Neural cell (in vitro differentiated cells): ENCODE measurements at regions not wholly inside any gene's neighbourhood (a gene's known extent, or its start where the extent isn't known, plus 50 kb on each side); places are given as distances from the start of the nearest gene placed in this dataset.

ENCODE experiments used
- H2AFZ ChIP-seq: fragments of 200-600, 300-800 bp; sonication (generic), shearing (Covaris generic); 2 replicates; pipeline ENCODE4 v1.6.0; 2014; ENCODE audit warnings: low read depth, mild to moderate bottlenecking, antibody characterized with exemption, low read length, moderate library complexity
- H3F3A ChIP-seq: fragments of 200-600 bp; shearing (Covaris generic); 2 replicates; pipeline ENCODE4 v1.6.1; 2016; ENCODE audit warnings: mild to moderate bottlenecking, moderate library complexity, mixed read lengths, antibody characterized with exemption, low read length; ENCODE audit not compliant: insufficient read depth, poor library complexity, severe bottlenecking
- H3K27ac ChIP-seq: fragments of 200-600, 300-800 bp; sonication (generic), shearing (Covaris generic); 2 replicates; pipeline ENCODE4 v1.5.1; 2014; ENCODE audit warnings: mild to moderate bottlenecking, low read length, moderate library complexity
- H3K27me3 ChIP-seq: fragments of 300-800, 200-600 bp; sonication (generic), shearing (Covaris generic); 2 replicates; pipeline ENCODE4 v1.6.0; 2014; ENCODE audit warnings: mild to moderate bottlenecking, low read depth, low read length, moderate library complexity; ENCODE audit not compliant: insufficient read depth
- H3K36me3 ChIP-seq: fragments of 300-800, 200-600 bp; sonication (generic), shearing (Covaris generic); 2 replicates; pipeline ENCODE4 v1.5.1; 2014; ENCODE audit warnings: mild to moderate bottlenecking, antibody characterized with exemption, low read length, moderate library complexity; ENCODE audit not compliant: insufficient read depth
- H3K4me2 ChIP-seq: fragments of 300-800, 200-600 bp; sonication (generic), shearing (Covaris generic); 2 replicates; pipeline ENCODE4 v1.6.0; 2014; ENCODE audit warnings: mild to moderate bottlenecking, low read length
- H3K4me3 ChIP-seq: fragments of 300-800, 200-600 bp; sonication (generic), shearing (Covaris generic); 2 replicates; pipeline ENCODE4 v1.5.1; 2014; ENCODE audit warnings: mild to moderate bottlenecking, low read length, moderate library complexity
- H3K79me2 ChIP-seq: fragments of 200-600 bp; shearing (Covaris generic); replicated peaks from 2 replicates; pipeline ENCODE4 v1.6.0; 2014; ENCODE audit warnings: mild to moderate bottlenecking, low read length, moderate library complexity; ENCODE audit not compliant: insufficient read depth
- H3K9ac ChIP-seq: fragments of 300-800, 200-600 bp; sonication (generic), shearing (Covaris generic); 2 replicates; pipeline ENCODE4 v1.6.1; 2016; ENCODE audit warnings: mild to moderate bottlenecking, low read length, mixed read lengths
- H3K9me2 ChIP-seq: fragments of 200-600 bp; shearing (Covaris generic); 2 replicates; pipeline ENCODE4 v1.6.1; 2016; ENCODE audit warnings: mild to moderate bottlenecking, low read length, mixed read lengths; ENCODE audit not compliant: insufficient read depth
- H3K9me3 ChIP-seq: fragments of 200-600, 300-800 bp; sonication (generic), shearing (Covaris generic); 2 replicates; pipeline ENCODE4 v1.6.1; 2016; ENCODE audit warnings: mild to moderate bottlenecking, mixed run types, low read length, moderate library complexity, mixed read lengths
- H4K20me1 ChIP-seq: fragments of 200-600 bp; shearing (Covaris generic); 2 replicates; pipeline ENCODE4 v1.6.1; 2016; ENCODE audit warnings: mild to moderate bottlenecking, mixed run types; ENCODE audit not compliant: insufficient read depth
- CTCF ChIP-seq: fragments of 450-650 bp; IDR thresholded peaks from 2 replicates; pipeline ENCODE4 v1.5.1; 2014; ENCODE audit warnings: antibody characterized with exemption, mild to moderate bottlenecking, moderate library complexity; ENCODE audit not compliant: poor library complexity, severe bottlenecking
- EP300 ChIP-seq: fragments of 450-650 bp; conservative IDR thresholded peaks from 2 replicates; pipeline ENCODE4 v1.6.1; 2014; ENCODE audit warnings: antibody characterized with exemption, mild to moderate bottlenecking, moderate library complexity; ENCODE audit not compliant: poor library complexity, severe bottlenecking
- EZH2 ChIP-seq: fragments of 200-600, 300-800 bp; shearing (Covaris generic), sonication (generic); IDR thresholded peaks from 2 replicates; pipeline ENCODE4 v1.6.1; 2014; ENCODE audit warnings: antibody characterized with exemption, low read length, borderline replicate concordance, mild to moderate bottlenecking; ENCODE audit not compliant: insufficient read depth, poor library complexity, severe bottlenecking
- MXI1 ChIP-seq: fragments of 450-650 bp; conservative IDR thresholded peaks from 2 replicates; pipeline ENCODE4 v1.6.1; 2014; ENCODE audit warnings: antibody characterized with exemption, mild to moderate bottlenecking; ENCODE audit not compliant: poor library complexity, severe bottlenecking
- POLR2AphosphoS5 ChIP-seq: IDR thresholded peaks from 2 replicates; pipeline ENCODE4 v1.6.1; 2012
- RAD21 ChIP-seq: fragments of 450-650 bp; conservative IDR thresholded peaks from 2 replicates; pipeline ENCODE4 v1.6.1; 2014; ENCODE audit warnings: antibody characterized with exemption, mild to moderate bottlenecking, moderate library complexity
- REST ChIP-seq: IDR thresholded peaks from 2 replicates; pipeline ENCODE4 v1.6.1; 2012; ENCODE audit warnings: borderline replicate concordance
- SMC3 ChIP-seq: fragments of 450-650 bp; conservative IDR thresholded peaks from 2 replicates; pipeline ENCODE4 v1.6.1; 2014; ENCODE audit warnings: antibody characterized with exemption, mild to moderate bottlenecking, moderate library complexity; ENCODE audit not compliant: poor library complexity
- TAF1 ChIP-seq: IDR thresholded peaks from 2 replicates; pipeline ENCODE4 v1.6.1; 2012; ENCODE audit warnings: low read depth

- TF ChIP-seq SMC3 (no peak), RAD21 (no peak), EZH2 (no peak), MXI1 (no peak), TAF1 (no peak), CTCF (no peak), POLR2AphosphoS5 (no peak), REST (no peak), EP300 (no peak)
- Histone ChIP-seq H3K27me3 (no peaks in the 10 kb centered on the region), H3K9me2 (no peaks in the 10 kb centered on the region), H3K4me3 (no peak overlapping the region), H3K79me2 (no peaks in the 10 kb centered on the region), H3K9ac (no peak overlapping the region), H3K9me3 (no peaks in the 10 kb centered on the region), H2AFZ (no peak overlapping the region), H3K27ac (no peak overlapping the region), H4K20me1 (no peaks in the 10 kb centered on the region), H3K4me2 (no peak overlapping the region), H3K36me3 (no peaks in the 10 kb centered on the region), H3F3A (no peaks in the 10 kb centered on the region)
Observed at GRCh38 chr4:97367878-97368277, 775.4 kb downstream of the STPG2 start.

GRCh38 chr4:97370568-97370967 is 772.7 kb downstream of the STPG2 start:
- no peaks in the 10 kb centered on the region for H3K79me2 ChIP-seq
- no peaks in the 10 kb centered on the region for H3K9me2 ChIP-seq
- no peak overlapping the region for H3K9ac ChIP-seq
- H3K9me3 ChIP-seq: no peaks in the 10 kb centered on the region
- H3K27me3 ChIP-seq: no peaks in the 10 kb centered on the region
- H4K20me1 ChIP-seq: no peaks in the 10 kb centered on the region
- H3K27ac ChIP-seq: no peak overlapping the region
- H3F3A ChIP-seq: no peaks in the 10 kb centered on the region
- H3K4me2 ChIP-seq: no peak overlapping the region
- no peak overlapping the region for H2AFZ ChIP-seq
- TF ChIP-seq SMC3 (no peak), CTCF (no peak), REST (no peak), EP300 (no peak), TAF1 (no peak), MXI1 (no peak), RAD21 (no peak), POLR2AphosphoS5 (no peak)
- no peaks in the 10 kb centered on the region for H3K36me3 ChIP-seq
- H3K4me3 ChIP-seq: no peak overlapping the region
